ENCODE measurements at regions not wholly inside any gene's neighbourhood (a gene's known extent, or its start where the extent isn't known, plus 50 kb on each side); places are given as distances from the start of the nearest gene placed in this dataset.

DNA sequence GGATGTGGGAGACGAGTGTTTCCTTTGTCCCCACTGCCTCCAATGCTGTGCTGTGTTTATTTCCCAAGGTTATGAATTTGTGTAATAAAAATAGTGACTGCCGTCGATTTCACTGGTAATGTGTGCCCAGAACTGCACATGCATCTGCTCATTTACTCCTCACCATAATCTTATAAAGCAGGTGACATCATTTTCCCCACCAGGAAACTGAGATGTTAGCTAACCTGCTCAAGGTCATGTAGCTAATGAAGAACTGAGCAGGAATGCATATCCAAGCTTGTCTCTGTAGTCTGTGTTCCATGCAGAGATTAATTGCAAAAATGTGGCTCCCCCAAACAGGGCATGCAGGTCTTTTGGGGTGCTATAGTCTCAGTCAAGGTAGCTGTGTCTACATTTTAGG is 224.4 kb downstream of the TENT4A start:
- no peak overlapping the region for H3K27ac Mint-ChIP-seq (ENCODE audit: unreplicated experiment)
- TF ChIP-seq, protein P1, sequence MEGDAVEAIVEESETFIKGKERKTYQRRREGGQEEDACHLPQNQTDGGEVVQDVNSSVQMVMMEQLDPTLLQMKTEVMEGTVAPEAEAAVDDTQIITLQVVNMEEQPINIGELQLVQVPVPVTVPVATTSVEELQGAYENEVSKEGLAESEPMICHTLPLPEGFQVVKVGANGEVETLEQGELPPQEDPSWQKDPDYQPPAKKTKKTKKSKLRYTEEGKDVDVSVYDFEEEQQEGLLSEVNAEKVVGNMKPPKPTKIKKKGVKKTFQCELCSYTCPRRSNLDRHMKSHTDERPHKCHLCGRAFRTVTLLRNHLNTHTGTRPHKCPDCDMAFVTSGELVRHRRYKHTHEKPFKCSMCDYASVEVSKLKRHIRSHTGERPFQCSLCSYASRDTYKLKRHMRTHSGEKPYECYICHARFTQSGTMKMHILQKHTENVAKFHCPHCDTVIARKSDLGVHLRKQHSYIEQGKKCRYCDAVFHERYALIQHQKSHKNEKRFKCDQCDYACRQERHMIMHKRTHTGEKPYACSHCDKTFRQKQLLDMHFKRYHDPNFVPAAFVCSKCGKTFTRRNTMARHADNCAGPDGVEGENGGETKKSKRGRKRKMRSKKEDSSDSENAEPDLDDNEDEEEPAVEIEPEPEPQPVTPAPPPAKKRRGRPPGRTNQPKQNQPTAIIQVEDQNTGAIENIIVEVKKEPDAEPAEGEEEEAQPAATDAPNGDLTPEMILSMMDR (IDR thresholded peaks at IDR 0.05) = no peak
- H3K4me1 Mint-ChIP-seq (ENCODE audit: low read depth) = no peaks in the 10 kb centered on the region
- no peak overlapping the region for H3K4me3 Mint-ChIP-seq (ENCODE audit: unreplicated experiment)
- H3K27me3 Mint-ChIP-seq (ENCODE audit: low read depth) = peaks cover 19% of the 10 kb centered on the region
- DNase-seq (ENCODE audit: low spot score) = no peak
- no peaks in the 10 kb centered on the region for H3K36me3 Mint-ChIP-seq (ENCODE audit: low read depth)
- H3K9me3 Mint-ChIP-seq (ENCODE audit: low read depth) = peaks cover 3% of the 10 kb centered on the region

DNA sequence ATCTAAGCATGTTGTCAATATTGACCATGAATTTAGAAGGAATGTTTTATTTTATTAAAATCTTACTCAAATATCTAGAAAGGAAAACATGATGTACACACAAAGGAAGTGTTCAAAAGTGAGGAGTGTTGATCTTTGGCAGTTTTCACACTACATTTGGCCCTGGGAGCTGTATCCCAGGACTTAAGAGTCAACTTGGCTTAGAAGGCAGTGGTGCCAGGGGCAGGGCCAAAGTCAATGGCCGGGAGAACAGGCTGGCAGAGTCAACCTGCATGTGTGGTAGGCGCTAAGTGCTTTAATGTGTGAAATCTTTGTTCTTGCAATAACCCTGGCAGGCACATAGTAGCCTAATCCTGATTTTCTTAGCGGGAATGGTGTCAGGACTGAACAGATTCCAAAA is 228.4 kb downstream of the TENT4A start:
- Mint-ChIP-seq H3K36me3 (ENCODE audit: low read depth) (no peaks in the 10 kb centered on the region), H3K4me3 (ENCODE audit: unreplicated experiment) (no peak overlapping the region), H3K4me1 (ENCODE audit: low read depth) (no peaks in the 10 kb centered on the region), H3K27me3 (ENCODE audit: low read depth) (peaks cover 8% of the 10 kb centered on the region), H3K9me3 (ENCODE audit: low read depth) (peaks cover 11% of the 10 kb centered on the region), H3K27ac (ENCODE audit: unreplicated experiment) (no peak overlapping the region)
- DNase-seq (ENCODE audit: low spot score) = no peak
- TF ChIP-seq, protein P1 (IDR thresholded peaks at IDR 0.05) = no peak

DNA sequence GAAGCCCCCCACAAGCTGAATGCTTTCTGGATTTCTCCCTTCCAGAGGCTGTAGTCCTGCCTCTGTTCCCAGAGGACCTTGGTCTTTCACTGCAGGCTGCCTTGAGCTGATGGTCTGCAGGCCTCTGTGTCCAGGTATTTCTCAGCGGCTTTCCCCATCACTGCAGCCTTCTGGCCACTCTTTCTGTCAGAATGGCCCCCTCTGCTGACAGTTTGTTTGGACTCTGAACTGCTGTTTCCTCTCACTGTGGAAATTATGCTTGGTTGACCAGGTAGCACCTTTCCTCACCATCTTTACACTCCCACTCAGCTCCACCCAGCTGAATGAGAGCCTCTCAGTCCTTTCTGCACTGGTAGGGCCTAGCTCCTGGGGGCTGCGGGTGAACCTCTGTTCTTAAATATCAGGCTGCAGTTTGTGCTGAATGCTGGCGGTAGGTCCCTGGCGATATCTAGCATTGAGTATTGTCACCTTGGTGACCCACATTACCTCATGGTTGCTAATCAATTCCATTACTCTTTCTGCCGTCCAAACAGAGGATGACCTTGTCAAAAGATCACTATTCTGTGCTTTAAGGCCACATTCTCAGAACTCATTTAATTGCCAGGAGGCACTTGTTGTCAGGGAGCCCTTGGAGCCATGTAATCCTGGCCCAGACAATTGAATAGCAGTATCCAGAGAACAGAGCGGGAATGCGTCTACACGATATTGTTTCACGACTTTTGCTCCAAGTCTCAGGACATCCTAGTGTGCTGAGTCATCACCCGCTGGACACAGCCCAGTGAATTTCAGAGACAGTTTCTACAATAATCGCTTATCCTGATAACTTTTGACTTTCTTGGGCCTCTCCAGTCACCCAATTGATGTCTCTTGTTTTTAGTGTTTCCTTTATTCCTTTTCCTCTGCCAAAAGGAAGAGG is 230.2 kb downstream of the TENT4A start:
- TF ChIP-seq, protein P1 (IDR thresholded peaks at IDR 0.05) = no peak
- no peaks in the 10 kb centered on the region for H3K4me1 Mint-ChIP-seq (ENCODE audit: low read depth)
- H3K4me3 Mint-ChIP-seq (ENCODE audit: unreplicated experiment) = no peak overlapping the region
- H3K27ac Mint-ChIP-seq (ENCODE audit: unreplicated experiment) = no peak overlapping the region
- H3K27me3 Mint-ChIP-seq (ENCODE audit: low read depth) = peaks cover 2% of the 10 kb centered on the region
- H3K9me3 Mint-ChIP-seq (ENCODE audit: low read depth) = peaks cover 11% of the 10 kb centered on the region
- DNase-seq (ENCODE audit: low spot score) = no peak
- H3K36me3 Mint-ChIP-seq (ENCODE audit: low read depth) = no peaks in the 10 kb centered on the region

DNA sequence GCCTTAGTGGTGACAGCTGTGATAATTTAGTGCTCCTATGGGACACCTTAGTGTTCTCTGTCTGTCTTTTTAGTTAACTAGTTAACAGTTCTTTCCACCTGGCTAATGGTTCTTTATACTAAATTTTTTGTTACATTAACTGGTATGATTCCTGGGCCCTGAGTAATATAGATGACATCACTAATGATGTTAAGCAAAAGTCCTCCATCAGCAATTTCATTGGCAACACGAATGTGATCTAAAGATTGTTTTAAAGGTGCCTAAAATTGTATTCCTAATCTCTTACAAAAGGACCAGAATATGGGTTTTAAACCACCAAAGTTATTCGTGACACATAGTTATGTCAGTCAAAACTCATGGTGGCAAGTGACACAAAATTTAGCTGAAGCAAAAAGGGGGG is 235.3 kb downstream of the TENT4A start:
- no peaks in the 10 kb centered on the region for H3K36me3 Mint-ChIP-seq (ENCODE audit: low read depth)
- no peak for DNase-seq (ENCODE audit: low spot score)
- H3K9me3 Mint-ChIP-seq (ENCODE audit: low read depth) = peaks cover 5% of the 10 kb centered on the region
- H3K27ac Mint-ChIP-seq (ENCODE audit: unreplicated experiment) = no peak overlapping the region
- TF ChIP-seq, protein P1 (IDR thresholded peaks at IDR 0.05) = no peak
- peaks cover 2% of the 10 kb centered on the region for H3K27me3 Mint-ChIP-seq (ENCODE audit: low read depth)
- H3K4me1 Mint-ChIP-seq (ENCODE audit: low read depth) = no peaks in the 10 kb centered on the region
- no peak overlapping the region for H3K4me3 Mint-ChIP-seq (ENCODE audit: unreplicated experiment)

DNA sequence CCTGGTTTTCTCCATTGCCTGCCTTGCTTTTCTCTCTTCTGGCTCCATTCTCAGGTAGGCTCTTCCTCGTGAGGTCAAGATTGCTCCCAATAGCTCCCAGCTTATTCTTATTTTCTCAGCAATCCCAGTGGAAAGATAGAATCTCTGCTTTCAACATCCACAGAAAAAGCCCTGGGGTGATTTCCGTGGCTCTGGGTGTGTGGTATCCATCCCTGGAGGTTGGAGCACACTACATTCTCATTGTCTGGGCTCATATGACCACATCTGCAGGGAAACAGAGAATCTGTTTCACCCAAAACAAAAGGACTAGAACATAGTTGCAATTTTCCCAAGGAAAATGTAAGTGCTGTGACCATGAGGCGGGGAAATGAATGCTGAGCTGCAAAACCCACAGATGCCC is 236.0 kb downstream of the TENT4A start:
- Mint-ChIP-seq H3K36me3 (ENCODE audit: low read depth) (no peaks in the 10 kb centered on the region), H3K4me3 (ENCODE audit: unreplicated experiment) (no peak overlapping the region), H3K27me3 (ENCODE audit: low read depth) (peaks cover 2% of the 10 kb centered on the region), H3K4me1 (ENCODE audit: low read depth) (no peaks in the 10 kb centered on the region), H3K9me3 (ENCODE audit: low read depth) (no peaks in the 10 kb centered on the region), H3K27ac (ENCODE audit: unreplicated experiment) (no peak overlapping the region)
- DNase-seq (ENCODE audit: low spot score) = no peak
- TF ChIP-seq, protein P1 (IDR thresholded peaks at IDR 0.05) = no peak
